DND-41 (cell line): ENCODE measurements at regions not wholly inside any gene's neighbourhood (a gene's known extent, or its start where the extent isn't known, plus 50 kb on each side); places are given as distances from the start of the nearest gene placed in this dataset.

Source experiments
- CTCF ChIP-seq: IDR thresholded peaks from 2 replicates; pipeline ENCODE4 v1.5.1; 2012; ENCODE audit warnings: borderline replicate concordance, low read length, moderate library complexity, mild to moderate bottlenecking; ENCODE audit not compliant: poor library complexity, severe bottlenecking; ENCODE audit errors: extremely low read depth
- EZH2 ChIP-seq: IDR thresholded peaks from 3 replicates; pipeline ENCODE4 v1.6.1; 2012; ENCODE audit warnings: borderline replicate concordance, low read depth, mild to moderate bottlenecking, moderate library complexity, low read length, inconsistent platforms; ENCODE audit not compliant: severe bottlenecking

GRCh38 chr9:28584542-28584941, 1011.3 kb upstream of the C9orf72 start:
- TF ChIP-seq CTCF (no peak), EZH2 (no peak)
